Astrocyte (in vitro differentiated cells and primary cell): ENCODE measurements at regions not wholly inside any gene's neighbourhood (a gene's known extent, or its start where the extent isn't known, plus 50 kb on each side); places are given as distances from the start of the nearest gene placed in this dataset.

Source experiments
- DNase-seq: peaks from one replicate; pipeline ENCODE4 v3.0.0-alpha.2; 2010; ENCODE audit warnings: low read depth
- FAIRE-seq: peaks from 2 replicates; lab custom pipeline; 2011; peaks lifted over from hg19 to GRCh38; lab: Jason Lieb, UNC
- H2AFZ ChIP-seq: 2 replicates; pipeline ENCODE4 v1.6.0; 2012; ENCODE audit warnings: low read depth, low read length, inconsistent platforms
- H3K27ac ChIP-seq: 2 replicates; pipeline ENCODE4 v1.5.1; 2011; ENCODE audit warnings: low read depth, low read length, inconsistent platforms
- H3K27me3 ChIP-seq: 2 replicates; pipeline ENCODE4 v1.6.0; 2011; ENCODE audit warnings: low read length, inconsistent platforms; ENCODE audit not compliant: insufficient read depth
- H3K36me3 ChIP-seq: 2 replicates; pipeline ENCODE4 v1.5.1; 2011; ENCODE audit warnings: low read length, inconsistent platforms; ENCODE audit not compliant: insufficient read depth
- H3K4me1 ChIP-seq: 2 replicates; pipeline ENCODE4 v1.5.1; 2011; ENCODE audit warnings: low read length, inconsistent platforms; ENCODE audit not compliant: insufficient read depth
- H3K4me2 ChIP-seq: 2 replicates; pipeline ENCODE4 v1.6.0; 2012; ENCODE audit warnings: low read length, inconsistent platforms
- H3K4me3 ChIP-seq: 2 replicates; pipeline ENCODE4 v1.5.1; 2011; ENCODE audit warnings: low read depth, mild to moderate bottlenecking, low read length, inconsistent platforms; ENCODE audit not compliant: insufficient read depth
- H3K79me2 ChIP-seq: 2 replicates; pipeline ENCODE4 v1.6.0; 2012; ENCODE audit warnings: mild to moderate bottlenecking, low read length, inconsistent platforms; ENCODE audit not compliant: insufficient read depth
- H3K9ac ChIP-seq: 2 replicates; pipeline ENCODE4 v1.6.0; 2012; ENCODE audit warnings: mild to moderate bottlenecking, low read length, inconsistent platforms
- H3K9me3 ChIP-seq: 2 replicates; pipeline ENCODE4 v1.5.1; 2012; ENCODE audit warnings: low read depth, mild to moderate bottlenecking, low read length, inconsistent platforms; ENCODE audit not compliant: insufficient read depth
- H4K20me1 ChIP-seq: 2 replicates; pipeline ENCODE4 v1.6.0; 2012; ENCODE audit warnings: low read length, inconsistent platforms; ENCODE audit not compliant: insufficient read depth
- H3K27ac Mint-ChIP-seq: one replicate; pipeline ENCODE4 v1.8.0; 2021; ENCODE audit warnings: mild to moderate bottlenecking, mixed read lengths; ENCODE audit not compliant: unreplicated experiment
- H3K27me3 Mint-ChIP-seq: one replicate; pipeline ENCODE4 v1.8.0; 2021; ENCODE audit warnings: low read depth, mixed read lengths; ENCODE audit not compliant: unreplicated experiment
- H3K36me3 Mint-ChIP-seq: one replicate; pipeline ENCODE4 v1.8.0; 2021; ENCODE audit warnings: low read depth, mixed read lengths; ENCODE audit not compliant: unreplicated experiment
- H3K4me1 Mint-ChIP-seq: one replicate; pipeline ENCODE4 v1.8.0; 2021; ENCODE audit warnings: low read depth, mixed read lengths; ENCODE audit not compliant: unreplicated experiment
- H3K4me3 Mint-ChIP-seq: one replicate; pipeline ENCODE4 v1.8.0; 2021; ENCODE audit warnings: mild to moderate bottlenecking, moderate library complexity, mixed read lengths; ENCODE audit not compliant: unreplicated experiment
- H3K9me3 Mint-ChIP-seq: one replicate; pipeline ENCODE4 v1.8.0; 2021; ENCODE audit warnings: mild to moderate bottlenecking, mixed read lengths; ENCODE audit not compliant: unreplicated experiment
- CTCF ChIP-seq: IDR thresholded peaks from 2 replicates; pipeline ENCODE4 v1.5.1; 2011; ENCODE audit warnings: low read depth, mild to moderate bottlenecking, inconsistent platforms, low read length, moderate library complexity; ENCODE audit not compliant: insufficient read depth
- EZH2 ChIP-seq: IDR thresholded peaks from 2 replicates; pipeline ENCODE4 v1.6.1; 2012; ENCODE audit warnings: mild to moderate bottlenecking, low read length, inconsistent platforms; ENCODE audit not compliant: insufficient read depth

GRCh38 chr3:76025561-76025960, 240.2 kb upstream of the ZNF717 start:
- H3K9me3 Mint-ChIP-seq, result no peaks in the 10 kb centered on the region
- no peaks in the 10 kb centered on the region for H3K4me1 Mint-ChIP-seq
- FAIRE-seq, result no peak
- DNase-seq, result peak; percentile 8
- Histone ChIP-seq H3K27me3 (no peaks in the 10 kb centered on the region), H2AFZ (no peak overlapping the region), H3K4me2 (no peak overlapping the region), H3K4me1 (no peaks in the 10 kb centered on the region), H3K4me3 (no peak overlapping the region), H3K79me2 (no peaks in the 10 kb centered on the region), H3K9me3 (no peaks in the 10 kb centered on the region), H4K20me1 (no peaks in the 10 kb centered on the region), H3K27ac (no peak overlapping the region), H3K9ac (no peak overlapping the region), H3K36me3 (no peaks in the 10 kb centered on the region)
- no peaks in the 10 kb centered on the region for H3K27me3 Mint-ChIP-seq
- no peak overlapping the region for H3K27ac Mint-ChIP-seq
- H3K36me3 Mint-ChIP-seq, result no peaks in the 10 kb centered on the region
- no peak overlapping the region for H3K4me3 Mint-ChIP-seq
- TF ChIP-seq CTCF, result no peak
- TF ChIP-seq EZH2, result no peak

- no peak overlapping the region for H3K4me2 ChIP-seq
- peaks cover 3% of the 10 kb centered on the region for H3K9me3 Mint-ChIP-seq
- no peaks in the 10 kb centered on the region for H3K9me3 ChIP-seq
- H3K4me3 ChIP-seq, result no peak overlapping the region
- no peaks in the 10 kb centered on the region for H3K79me2 ChIP-seq
- no peaks in the 10 kb centered on the region for H3K27me3 ChIP-seq
- no peak overlapping the region for H2AFZ ChIP-seq
- H3K27ac Mint-ChIP-seq, result no peak overlapping the region
- no peak for FAIRE-seq
- DNase-seq, result peak; percentile 31
- no peaks in the 10 kb centered on the region for H4K20me1 ChIP-seq
- H3K27ac ChIP-seq, result no peak overlapping the region
- no peaks in the 10 kb centered on the region for H3K36me3 Mint-ChIP-seq
- H3K4me1 Mint-ChIP-seq, result no peaks in the 10 kb centered on the region
- no peaks in the 10 kb centered on the region for H3K27me3 Mint-ChIP-seq
- no peaks in the 10 kb centered on the region for H3K36me3 ChIP-seq
- H3K9ac ChIP-seq, result no peak overlapping the region
- no peaks in the 10 kb centered on the region for H3K4me1 ChIP-seq
- H3K4me3 Mint-ChIP-seq, result no peak overlapping the region
- TF ChIP-seq EZH2, result no peak
- TF ChIP-seq CTCF, result no peak
Observed at GRCh38 chr3:76026379-76026778, 241.0 kb upstream of the ZNF717 start.

- Mint-ChIP-seq H3K9me3 (peaks cover 3% of the 10 kb centered on the region), H3K27ac (no peak overlapping the region), H3K4me1 (no peaks in the 10 kb centered on the region), H3K4me3 (no peak overlapping the region), H3K27me3 (no peaks in the 10 kb centered on the region), H3K36me3 (no peaks in the 10 kb centered on the region)
- Histone ChIP-seq H3K27ac (no peak overlapping the region), H3K27me3 (no peaks in the 10 kb centered on the region), H3K4me2 (no peak overlapping the region), H3K9ac (no peak overlapping the region), H3K36me3 (no peaks in the 10 kb centered on the region), H4K20me1 (no peaks in the 10 kb centered on the region), H2AFZ (no peak overlapping the region), H3K9me3 (no peaks in the 10 kb centered on the region), H3K4me1 (no peaks in the 10 kb centered on the region), H3K4me3 (no peak overlapping the region), H3K79me2 (no peaks in the 10 kb centered on the region)
- DNase-seq, result peak; percentile 41
- FAIRE-seq, result no peak
- TF ChIP-seq CTCF (no peak), EZH2 (no peak)
Observed at GRCh38 chr3:76028774-76029173, 243.4 kb upstream of the ZNF717 start.
